Stimulated activated CD4-positive, alpha-beta T cell treated with anti-CD3 and anti-CD28 coated beads, TNF-alpha, amount 100 ng/mL, for 48 hours (primary cell): ENCODE measurements at regions not wholly inside any gene's neighbourhood (a gene's known extent, or its start where the extent isn't known, plus 50 kb on each side); places are given as distances from the start of the nearest gene placed in this dataset.
"Not testable (repeated sequence)": the region's sequence is repeated elsewhere in the genome, so short reads cannot be mapped to it uniquely, and the experiment has no call there.

Experiments
- DNase-seq, 3 donors: peaks; one replicate each; pipeline ENCODE4 v3.0.0-alpha.2; 2020; ENCODE audit warnings: low read depth in 3 of 3

DNA sequence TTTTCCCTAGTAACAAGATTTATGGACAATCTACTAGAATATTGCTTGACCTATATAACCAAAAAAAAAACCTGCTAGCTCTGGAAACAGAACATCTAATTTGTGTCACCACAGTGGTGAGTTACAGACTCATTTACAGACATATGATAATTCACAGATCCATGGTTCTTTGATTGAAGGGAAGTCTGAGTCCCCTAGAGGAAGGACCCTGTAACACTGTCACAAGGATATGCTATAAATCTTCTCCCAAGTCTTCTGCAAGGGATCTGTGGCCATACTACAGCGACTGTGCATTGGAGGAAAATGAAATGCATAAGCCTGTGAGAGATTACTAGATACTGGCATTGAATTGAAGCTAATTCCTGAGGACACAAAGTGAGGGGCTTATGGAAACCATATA is 630.6 kb upstream of the SGCD start:
- no peak for DNase-seq

- no peak for DNase-seq
Measured at GRCh38 chr5:155697236-155697635, 629.7 kb upstream of the SGCD start.

- DNase-seq, result no peak
Measured at GRCh38 chr5:155699385-155699784, 627.6 kb upstream of the SGCD start.

DNA sequence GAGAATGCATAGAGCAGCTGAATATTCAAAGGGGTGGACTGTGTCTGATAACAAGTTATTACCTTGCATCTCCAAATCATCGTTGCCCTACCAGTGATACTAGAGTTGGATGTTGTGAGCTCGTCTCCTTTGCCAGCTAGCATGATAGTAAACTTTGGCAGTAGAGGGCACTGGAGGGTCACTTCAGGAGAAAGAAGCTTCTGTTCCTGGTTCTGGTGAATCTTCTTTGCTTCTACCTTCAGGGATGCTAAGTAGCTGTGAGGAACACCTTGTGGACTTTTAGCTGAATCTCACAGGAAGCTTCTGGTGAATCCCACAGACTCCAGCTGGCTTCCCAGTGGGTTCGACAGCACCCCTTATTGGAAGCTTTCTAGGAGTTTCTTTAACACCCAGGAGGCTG is 626.6 kb upstream of the SGCD start:
- DNase-seq, result no peak

DNA sequence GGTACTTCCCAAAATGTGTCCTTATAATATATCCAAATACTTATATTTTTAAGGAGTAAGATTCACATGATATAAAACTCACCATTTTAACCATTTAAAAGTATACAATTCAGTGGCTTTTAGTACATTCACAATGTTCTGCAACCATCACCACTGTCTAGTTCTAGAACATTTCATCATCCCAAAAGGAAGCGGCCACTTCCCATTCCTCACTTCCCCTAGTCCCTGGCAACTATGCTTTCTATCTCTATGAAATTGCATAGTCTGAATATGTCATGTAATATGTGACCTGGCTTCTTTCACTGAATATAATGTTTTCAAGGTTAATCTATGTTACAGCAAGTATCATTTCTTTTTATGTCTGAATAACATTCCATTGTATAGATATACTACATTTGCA is 615.1 kb upstream of the SGCD start:
- DNase-seq, result no peak

DNA sequence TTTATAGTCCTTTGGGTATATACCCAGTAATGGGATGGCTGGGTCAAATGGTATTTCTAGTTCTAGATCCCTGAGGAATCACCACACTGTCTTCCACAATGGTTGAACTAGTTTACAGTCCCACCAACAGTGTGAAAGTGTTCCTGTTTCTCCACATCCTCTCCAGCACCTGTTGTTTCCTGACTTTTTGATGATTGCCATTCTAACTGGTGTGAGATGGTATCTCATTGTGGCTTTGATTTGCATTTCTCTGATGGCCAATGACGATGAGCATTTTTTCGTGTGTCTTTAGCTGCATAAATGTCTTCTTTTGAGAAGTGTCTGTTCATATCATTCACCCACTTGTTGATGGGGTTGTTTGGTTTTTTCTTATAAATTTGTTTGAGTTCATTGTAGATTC is 612.5 kb upstream of the SGCD start:
- not testable (repeated sequence) for DNase-seq

GRCh38 chr5:155726267-155726666 is 600.7 kb upstream of the SGCD start:
- DNase-seq, result no peak

DNA sequence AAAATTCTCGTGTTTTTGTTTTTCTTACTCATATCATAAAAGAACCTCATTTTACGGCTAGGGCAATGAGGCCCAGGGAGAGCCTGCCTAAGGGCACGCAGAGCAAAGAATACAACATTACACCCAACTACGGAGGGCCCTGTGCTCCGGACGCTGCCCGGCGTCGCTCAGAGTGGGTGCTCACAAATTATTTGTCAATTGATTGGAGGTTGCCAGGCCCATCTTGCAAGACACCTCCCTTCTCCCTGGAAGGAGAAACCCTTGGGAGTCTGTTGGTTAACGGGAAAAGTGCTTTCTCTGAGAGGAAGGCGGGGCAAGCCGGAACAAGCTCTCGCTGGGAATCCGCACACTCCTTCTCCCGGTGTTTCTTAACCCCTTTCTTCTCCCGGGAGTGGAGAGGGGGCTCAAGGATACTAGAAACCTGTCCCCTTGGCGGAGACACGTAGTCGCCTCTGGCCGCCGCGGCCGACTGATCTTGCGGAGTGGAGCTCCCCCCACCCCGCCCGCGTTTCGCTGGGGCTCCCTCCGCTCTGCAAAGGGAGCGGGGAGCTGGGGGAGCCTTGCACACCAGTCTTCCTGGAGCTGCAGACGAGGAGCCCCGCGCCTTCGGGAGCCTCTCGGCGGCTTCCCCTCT is 599.3 kb upstream of the SGCD start:
- DNase-seq, result no peak

GRCh38 chr5:155728146-155728856 is 598.7 kb upstream of the SGCD start:
- no peak for DNase-seq

DNA sequence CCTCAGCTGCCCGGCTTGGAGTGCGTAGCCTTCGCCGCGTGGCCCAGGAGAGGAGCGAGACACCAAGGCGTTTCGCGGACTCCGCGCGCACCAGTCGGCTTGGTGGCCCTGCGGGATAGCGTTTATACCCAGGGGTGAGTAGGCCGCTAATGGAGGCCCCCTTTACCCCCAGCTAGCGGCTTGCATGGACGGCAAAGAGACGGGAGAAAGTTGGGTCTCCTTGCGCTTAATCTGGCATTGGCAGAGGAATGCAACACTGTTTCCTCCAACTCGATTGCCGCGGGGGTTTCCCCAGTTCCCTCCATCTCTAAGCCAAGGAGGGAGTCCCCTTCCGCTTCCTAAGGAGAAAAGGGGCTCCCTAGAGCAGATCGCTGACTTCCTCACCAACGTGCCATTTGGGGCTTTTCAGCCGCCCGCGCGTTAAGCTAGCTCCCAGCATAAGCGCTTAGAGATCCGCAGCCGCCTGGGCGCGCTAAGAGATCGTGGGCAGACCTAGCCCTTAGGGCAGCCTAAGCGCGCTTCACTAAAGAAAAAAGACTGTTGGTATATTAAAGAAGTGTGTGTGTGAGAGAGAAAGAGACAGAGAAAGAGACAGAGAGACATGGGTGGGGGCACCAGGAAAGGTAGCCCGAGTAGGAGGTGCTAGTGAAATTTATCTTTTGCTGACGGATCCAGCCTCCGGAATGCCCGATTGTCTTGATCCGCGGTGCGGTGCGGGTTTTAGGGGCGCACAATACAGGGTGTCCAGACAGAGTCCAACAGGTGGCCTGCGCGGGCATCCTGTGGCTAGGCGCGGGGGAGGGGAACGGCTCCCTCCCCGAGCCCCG is 597.9 kb upstream of the SGCD start:
- DNase-seq, result no peak

DNA sequence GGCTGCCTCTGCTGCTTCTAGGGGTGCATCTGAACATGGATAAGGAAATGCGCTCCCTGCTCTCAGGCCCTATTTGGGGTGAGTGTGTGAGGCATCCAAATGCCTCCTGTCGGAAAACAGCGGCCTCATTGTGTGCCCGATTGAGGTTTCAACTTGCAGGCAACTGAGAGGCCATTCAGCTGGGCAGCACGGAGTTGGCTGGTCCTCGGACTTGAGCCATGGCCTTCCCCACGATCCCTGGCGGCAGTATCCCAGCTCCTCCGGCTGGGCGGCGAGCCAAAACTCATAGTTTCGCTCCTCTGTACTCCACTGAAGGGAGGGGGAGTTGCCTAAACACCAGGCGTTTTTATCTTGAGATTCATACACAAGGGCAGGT is 597.3 kb upstream of the SGCD start:
- no peak for DNase-seq

- no peak for DNase-seq
Measured at GRCh38 chr5:155732587-155733376, 594.2 kb upstream of the SGCD start.

- no peak for DNase-seq
Measured at GRCh38 chr5:155733935-155734334, 593.0 kb upstream of the SGCD start.

GRCh38 chr5:155735388-155735787 is 591.6 kb upstream of the SGCD start:
- DNase-seq, result no peak

DNA sequence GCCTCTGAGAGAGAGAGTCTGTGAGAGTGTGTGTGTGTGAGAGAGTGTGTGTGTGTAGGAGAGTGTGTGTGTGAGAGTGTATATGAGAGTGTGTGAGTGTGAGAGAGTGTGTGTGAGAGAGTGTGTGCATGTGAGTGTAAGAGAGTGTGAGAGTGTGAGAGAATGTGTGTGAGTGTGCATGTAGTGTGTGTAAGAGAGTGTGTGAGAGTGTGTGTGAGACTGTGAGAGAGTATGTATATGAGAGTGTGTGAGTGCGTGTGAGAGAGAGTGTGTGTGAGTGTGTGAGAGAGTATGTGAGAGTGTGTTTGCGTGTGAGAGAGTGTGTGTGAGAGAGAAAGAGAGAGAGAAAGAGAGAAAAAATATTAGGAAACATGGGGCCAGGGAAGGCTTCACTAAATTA is 588.3 kb upstream of the SGCD start:
- DNase-seq, result no peak

DNA sequence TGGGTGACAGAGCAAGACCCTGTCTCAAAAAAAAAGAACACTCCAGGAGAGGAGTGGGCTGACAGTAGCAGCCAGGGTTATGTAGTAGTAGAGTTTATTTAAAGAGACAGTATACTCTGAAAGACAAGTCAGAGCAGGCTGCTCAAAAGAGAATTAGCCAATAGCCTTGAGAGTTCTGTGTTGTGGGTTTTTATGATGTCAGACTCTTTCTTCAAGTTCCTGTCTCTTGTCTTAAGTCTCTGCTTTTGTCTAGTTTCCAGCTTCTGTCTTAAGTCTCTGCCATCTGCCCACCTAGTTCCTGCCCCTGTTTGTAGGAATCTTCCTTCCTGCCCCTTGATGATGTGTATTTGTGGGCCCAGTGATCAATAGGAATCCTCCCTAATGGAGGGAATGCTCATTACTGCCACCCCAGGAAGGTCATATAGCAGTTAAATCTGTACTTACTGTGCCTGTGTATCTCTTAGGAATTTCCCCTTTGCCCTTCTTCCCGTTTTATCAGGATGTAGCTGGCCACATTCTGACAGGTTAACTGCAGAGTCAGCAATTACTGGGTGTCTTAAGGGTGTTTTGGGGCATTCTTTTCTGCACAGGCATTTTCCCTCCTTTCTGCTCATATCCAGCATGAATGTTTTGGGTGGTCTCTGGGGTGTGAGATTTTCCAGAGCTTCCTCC is 580.5 kb upstream of the SGCD start:
- DNase-seq, result no peak

- DNase-seq, result no peak
Measured at GRCh38 chr5:155750101-155750500, 576.9 kb upstream of the SGCD start.

DNA sequence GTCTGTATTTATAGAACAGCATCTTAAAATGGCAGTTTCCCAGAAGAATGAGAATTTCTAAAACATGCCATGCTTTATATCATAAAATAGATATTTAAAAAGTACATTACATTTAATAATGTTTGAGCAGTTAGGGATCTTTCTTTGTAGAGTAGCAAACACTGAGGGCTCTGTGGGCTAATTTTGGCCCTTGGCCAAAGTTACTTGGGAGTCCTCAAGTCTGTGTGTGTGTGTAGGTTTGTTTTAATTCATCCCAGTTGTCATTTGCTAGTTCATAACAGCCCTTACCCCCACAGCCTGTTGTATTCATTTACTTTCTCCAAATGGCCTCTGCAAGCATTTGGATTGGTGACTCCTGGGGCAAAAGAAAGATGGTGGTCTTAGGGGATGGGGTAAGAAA is 576.4 kb upstream of the SGCD start:
- DNase-seq, result no peak

DNA sequence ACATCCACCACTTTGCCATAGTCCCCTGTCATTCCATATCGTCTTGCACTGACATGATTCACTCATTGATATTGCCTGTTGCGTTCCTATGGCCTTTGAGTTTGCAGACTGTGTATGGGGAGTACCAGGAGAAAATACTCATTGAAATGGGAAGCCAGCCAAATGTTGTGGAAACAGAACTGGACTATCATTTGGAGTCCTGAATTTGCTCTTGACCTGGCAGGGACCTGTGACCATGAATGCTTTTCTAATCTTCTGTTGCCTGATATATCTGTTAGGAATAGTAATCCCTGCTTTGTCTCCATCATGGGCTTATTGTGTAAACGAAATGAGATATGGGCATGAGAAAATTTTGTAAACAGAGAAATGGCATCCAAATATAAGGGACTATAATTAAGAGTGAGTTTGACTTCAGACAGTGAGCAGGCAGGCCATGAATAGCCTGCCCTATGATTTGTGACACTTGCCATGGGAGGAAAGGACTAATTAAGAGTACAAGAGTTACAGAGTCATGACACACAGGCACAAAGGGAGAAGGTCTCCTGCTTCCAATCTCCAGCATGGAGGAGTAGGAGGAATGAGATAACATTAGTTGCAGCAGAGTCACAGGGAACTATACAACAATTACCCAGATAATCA is 572.9 kb upstream of the SGCD start:
- DNase-seq, result no peak

- no peak for DNase-seq
Measured at GRCh38 chr5:155759252-155759651, 567.7 kb upstream of the SGCD start.

DNA sequence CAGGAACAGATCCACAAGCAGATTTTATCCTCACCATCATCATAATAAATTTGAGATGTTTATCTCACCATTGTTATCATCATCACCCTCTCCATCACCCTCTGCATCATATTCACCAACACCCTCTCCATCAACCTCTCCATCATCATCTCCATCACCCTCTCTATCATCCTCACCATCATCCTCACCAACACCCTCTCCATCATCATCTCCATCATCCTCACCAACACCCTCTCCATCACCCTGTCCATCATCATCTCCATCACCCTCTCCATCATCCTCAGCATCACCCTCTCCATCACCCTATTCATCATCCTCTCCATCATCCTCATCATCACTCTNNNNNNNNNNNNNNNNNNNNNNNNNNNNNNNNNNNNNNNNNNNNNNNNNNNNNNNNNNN is 567.0 kb upstream of the SGCD start:
- DNase-seq, result no peak
